ENCODE measurements at regions not wholly inside any gene's neighbourhood (a gene's known extent, or its start where the extent isn't known, plus 50 kb on each side); places are given as distances from the start of the nearest gene placed in this dataset.

DNA sequence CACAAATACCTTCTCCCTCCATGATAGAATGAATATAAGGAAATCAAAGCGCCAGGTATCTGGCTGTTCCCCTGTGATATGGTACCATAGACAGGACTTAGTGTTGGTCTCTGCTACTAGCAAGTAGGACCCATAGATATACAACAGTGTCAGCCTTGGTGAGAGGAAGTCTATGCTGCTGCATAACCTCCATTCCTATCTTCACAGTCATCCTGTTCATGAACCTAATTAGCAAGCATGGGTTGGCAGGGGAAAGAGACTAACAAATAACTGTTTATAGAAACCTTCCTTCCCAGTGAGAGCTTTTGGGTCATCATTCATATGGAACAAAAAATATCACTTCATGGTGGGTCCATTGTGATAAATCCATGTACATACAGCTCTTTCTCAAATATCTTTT lies 188.9 kb upstream of the FAM98A start:
- Histone ChIP-seq H3K4me1 (replicated peaks in 1 of 4; ENCODE audit: control insufficient read depth in 3 of 4, insufficient read depth in 4 of 4, low read length in 3 of 4) (no peaks in the 10 kb centered on the region), H2BK15ac (ENCODE audit: low read length) (no peak overlapping the region), H2AFZ (ENCODE audit: low read length) (no peak overlapping the region), H3K4ac (replicated peaks; ENCODE audit: insufficient read length, low read depth, low read length) (no peak overlapping the region), H3K56ac (replicated peaks; ENCODE audit: insufficient read length, low read depth, low read length) (no peak overlapping the region), H4K20me1 (replicated peaks in 1 of 2; ENCODE audit: control insufficient read depth in 1 of 2, insufficient read depth in 2 of 2, low read length in 2 of 2) (no peaks in the 10 kb centered on the region), H3K36me3 (ENCODE audit: control insufficient read depth in 2 of 4, insufficient read depth in 4 of 4, low read length in 3 of 4) (no peaks in the 10 kb centered on the region), H3K18ac (ENCODE audit: extremely low read depth, low read length) (no peak overlapping the region), H3K4me3 (ENCODE audit: extremely low read depth in 1 of 4, insufficient read depth in 2 of 4, low read depth in 3 of 4, low read length in 4 of 4) (no peak overlapping the region), H3K27me3 (replicated peaks in 1 of 4; ENCODE audit: control insufficient read depth in 3 of 4, extremely low read depth in 1 of 4, insufficient read depth in 3 of 4, low read length in 3 of 4) (no peaks in the 10 kb centered on the region), H3K9me3 (ENCODE audit: insufficient read depth in 2 of 2, low read depth in 1 of 2, low read length in 1 of 2) (0 out of 4 replicates have a peak, but pooled peaks cover 0 to 2% of the 10 kb centered on the region in 2 experiments), H4K8ac (ENCODE audit: extremely low read depth, insufficient read depth, low read length) (no peak overlapping the region), H3K23me2 (ENCODE audit: low read depth, low read length) (no peaks in the 10 kb centered on the region), H3K79me2 (ENCODE audit: control insufficient read depth in 1 of 2, insufficient read depth in 2 of 2, low read length in 2 of 2) (no peaks in the 10 kb centered on the region), H2BK5ac (ENCODE audit: low read depth, low read length) (no peak overlapping the region), H3K23ac (ENCODE audit: insufficient read length) (no peak overlapping the region), H2BK120ac (replicated peaks; ENCODE audit: low read depth, low read length) (no peak overlapping the region), H3K9ac (replicated peaks in 1 of 4; ENCODE audit: extremely low read depth in 1 of 4, low read depth in 3 of 4, low read length in 3 of 4) (no peak overlapping the region), H2BK12ac (ENCODE audit: low read depth, low read length) (no peak overlapping the region), H4K5ac (ENCODE audit: insufficient read length, low read depth, low read length) (no peak overlapping the region), H3K4me2 (ENCODE audit: insufficient read depth in 1 of 2, low read depth in 2 of 2, low read length in 2 of 2) (no peak overlapping the region), H2AK5ac (ENCODE audit: low read depth, low read length) (no peak overlapping the region), H3K79me1 (ENCODE audit: low read depth, low read length) (no peaks in the 10 kb centered on the region), H2BK20ac (ENCODE audit: low read length) (no peak overlapping the region), H3K14ac (ENCODE audit: insufficient read length) (no peak overlapping the region), H4K91ac (replicated peaks; ENCODE audit: insufficient read length, low read length) (no peak overlapping the region), H3K27ac (ENCODE audit: low read depth, low read length) (no peak overlapping the region)
- DNase-seq (ENCODE audit: low read depth in 1 of 2, low spot score in 2 of 2) (no peak), FAIRE-seq (no peak)
- WGBS, 2 experiments (ENCODE audit: extremely low coverage in 1 of 2, insufficient coverage in 1 of 2, insufficient read length in 1 of 2, insufficient replicate concordance in 2 of 2, low coverage in 1 of 2, low lambda C conversion rate in 2 of 2, missing lambda C conversion rate in 1 of 2): 100% methylated on average over 1 of the region's 1 CpG; no CpG with 5 or more reads in 1 of the 2 experiments
- CTCF ChIA-PET (ENCODE audit: partially characterized antibody): no interaction called here
- POLR2A ChIA-PET (ENCODE audit: partially characterized antibody): no interaction called here
- TF ChIP-seq SUZ12 (IDR thresholded peaks at IDR 0.05; ENCODE audit: low read length) (no peak), SP1 (IDR thresholded peaks at IDR 0.05; ENCODE audit: low read depth, low read length) (no peak), HDAC6 (IDR thresholded peaks at IDR 0.05; ENCODE audit: low read depth, low read length) (no peak), SP2 (IDR thresholded peaks at IDR 0.05; ENCODE audit: low read length) (no peak), RXRA (IDR thresholded peaks at IDR 0.05; ENCODE audit: insufficient read depth, low read depth, low read length) (no peak), CTBP2 (IDR thresholded peaks at IDR 0.05; ENCODE audit: borderline replicate concordance, insufficient read depth, insufficient read length, low read length) (no peak), MAFK (IDR thresholded peaks at IDR 0.05; ENCODE audit: low read depth, low read length) (no peak), BRCA1 (IDR thresholded peaks at IDR 0.05; ENCODE audit: low read depth, low read length) (no peak), TAF7 (optimal IDR thresholded peaks at IDR 0.05; ENCODE audit: borderline replicate concordance, low read depth, low read length) (no peak), JUND (IDR thresholded peaks at IDR 0.05; ENCODE audit: low read length) (no peak), EZH2 (IDR thresholded peaks at IDR 0.05; ENCODE audit: low read depth, low read length, severe bottlenecking) (no peak), POLR2AphosphoS5 (IDR thresholded peaks at IDR 0.05; ENCODE audit: low read depth, low read length) (no peak), TEAD4 (IDR thresholded peaks at IDR 0.05; ENCODE audit: low read depth, low read length) (no peak), POLR2A (IDR thresholded peaks at IDR 0.05; ENCODE audit: control extremely low read depth in 1 of 2, low read depth in 2 of 2, low read length in 2 of 2) (no peak), GTF2F1 (IDR thresholded peaks at IDR 0.05; ENCODE audit: borderline replicate concordance, low read depth, low read length) (no peak)
- TF ChIP-seq, protein P1, sequence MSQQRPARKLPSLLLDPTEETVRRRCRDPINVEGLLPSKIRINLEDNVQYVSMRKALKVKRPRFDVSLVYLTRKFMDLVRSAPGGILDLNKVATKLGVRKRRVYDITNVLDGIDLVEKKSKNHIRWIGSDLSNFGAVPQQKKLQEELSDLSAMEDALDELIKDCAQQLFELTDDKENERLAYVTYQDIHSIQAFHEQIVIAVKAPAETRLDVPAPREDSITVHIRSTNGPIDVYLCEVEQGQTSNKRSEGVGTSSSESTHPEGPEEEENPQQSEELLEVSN (IDR thresholded peaks at IDR 0.05): no peak

Data from H1 (cell line).